SU-DHL-6 (cell line): ENCODE measurements at regions not wholly inside any gene's neighbourhood (a gene's known extent, or its start where the extent isn't known, plus 50 kb on each side); places are given as distances from the start of the nearest gene placed in this dataset.

Experiments
- H2AFZ ChIP-seq: fragments of 200-600 bp; sonication (generic); 2 replicates; pipeline ENCODE4 v1.6.1; 2014; ENCODE audit warnings: low read depth, mild to moderate bottlenecking, moderate library complexity, mixed read lengths, antibody characterized with exemption, low read length; ENCODE audit not compliant: severe bottlenecking
- H3F3A ChIP-seq: fragments of 200-600 bp; shearing (Covaris generic); 2 replicates; pipeline ENCODE4 v1.6.0; 2016; ENCODE audit warnings: antibody characterized with exemption, mild to moderate bottlenecking; ENCODE audit not compliant: insufficient read depth
- H3K27ac ChIP-seq: fragments of 200-600 bp; sonication (generic); 2 replicates; pipeline ENCODE4 v1.5.1; 2016; ENCODE audit warnings: low read depth, mild to moderate bottlenecking, low read length, moderate library complexity, mixed read lengths
- H3K27me3 ChIP-seq: fragments of 200-600 bp; sonication (generic), shearing (Covaris generic); 2 replicates; pipeline ENCODE4 v1.6.0; 2014; ENCODE audit warnings: mild to moderate bottlenecking, low read length
- H3K36me3 ChIP-seq: fragments of 200-600 bp; sonication (generic); 2 replicates; pipeline ENCODE4 v1.6.1; 2014; ENCODE audit warnings: mild to moderate bottlenecking, low read length, mixed read lengths
- H3K4me2 ChIP-seq: fragments of 300-600, 200-600 bp; shearing (Covaris generic), sonication (generic); 2 replicates; pipeline ENCODE4 v1.6.0; 2014; ENCODE audit warnings: low read length, low read depth, mild to moderate bottlenecking; ENCODE audit not compliant: poor library complexity, severe bottlenecking
- H3K4me3 ChIP-seq: fragments of 200-600 bp; sonication (generic); 2 replicates; pipeline ENCODE4 v1.5.1; 2014; ENCODE audit warnings: antibody characterized with exemption, low read length, mild to moderate bottlenecking, mixed read lengths; ENCODE audit not compliant: insufficient read depth, poor library complexity, severe bottlenecking
- H3K79me2 ChIP-seq: fragments of 200-600 bp; sonication (generic); 2 replicates; pipeline ENCODE4 v1.6.1; 2014; ENCODE audit warnings: mild to moderate bottlenecking, low read length, moderate library complexity; ENCODE audit not compliant: insufficient read depth
- H3K9ac ChIP-seq: fragments of 200-600 bp; sonication (generic); 2 replicates; pipeline ENCODE4 v1.7.0; 2014; ENCODE audit warnings: mild to moderate bottlenecking, low read length
- H3K9me2 ChIP-seq: fragments of 200-600 bp; sonication (generic); replicated peaks from 2 replicates; pipeline ENCODE4 v1.6.1; 2014; ENCODE audit warnings: low read length; ENCODE audit not compliant: insufficient read depth
- H3K9me3 ChIP-seq: fragments of 200-600 bp; sonication (generic); 2 replicates; pipeline ENCODE4 v1.6.1; 2014; ENCODE audit warnings: low read length, mixed read lengths; ENCODE audit not compliant: insufficient read depth
- H4K20me1 ChIP-seq: fragments of 200-600 bp; sonication (generic); 2 replicates; pipeline ENCODE4 v1.6.1; 2014; ENCODE audit warnings: low read depth, mild to moderate bottlenecking, antibody characterized with exemption, low read length, moderate library complexity, mixed read lengths
- EZH2phosphoT487 ChIP-seq: fragments of 200-600 bp; sonication (generic), shearing (Covaris generic); conservative IDR thresholded peaks from 2 replicates; pipeline ENCODE4 v1.6.1; 2018; ENCODE audit warnings: mild to moderate bottlenecking, antibody characterized with exemption, low read length, moderate library complexity, mixed read lengths
- TF ChIP-seq, protein P1 (sequence below): fragments of 200-600 bp; sonication (generic); IDR thresholded peaks from one replicate; pipeline ENCODE4 v1.5.1; 2017; ENCODE audit warnings: antibody characterized with exemption, mild to moderate bottlenecking, low read length, moderate library complexity; ENCODE audit not compliant: insufficient read depth, poor library complexity, severe bottlenecking

DNA sequence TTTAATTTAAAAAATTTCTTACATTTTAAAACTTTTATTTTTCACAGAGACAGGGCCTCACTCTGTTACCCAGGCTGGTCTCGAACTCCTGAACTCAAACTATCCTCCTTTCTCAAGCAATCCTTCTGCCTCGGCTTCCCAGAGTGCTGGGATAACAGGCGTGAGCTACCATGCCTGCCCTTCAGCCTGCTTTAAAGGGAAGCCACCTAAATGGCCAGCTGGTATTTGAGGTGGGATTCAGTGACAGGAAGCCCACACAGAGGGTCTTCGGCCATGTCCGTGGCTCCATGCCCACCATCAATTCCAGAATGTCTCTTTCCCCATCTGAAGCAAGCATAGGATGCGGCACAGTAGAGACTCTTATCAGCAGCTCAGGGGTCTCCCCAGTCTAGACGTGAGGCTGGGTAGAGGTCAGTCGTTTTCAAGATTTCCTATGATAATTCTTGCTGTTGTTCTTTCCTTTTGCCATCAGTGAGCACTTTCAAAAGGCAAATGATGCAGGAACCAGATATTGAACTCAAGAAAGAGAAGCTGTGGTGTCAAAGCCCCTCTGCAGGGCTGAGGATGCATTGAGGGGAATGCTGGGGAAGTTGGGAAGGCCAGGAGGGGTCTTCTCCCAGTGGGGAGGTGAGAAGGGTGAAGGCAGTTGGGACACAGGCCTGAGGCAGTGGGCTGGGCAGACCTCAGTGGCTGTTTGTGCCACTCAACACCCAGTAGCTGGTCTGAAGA is 291.5 kb upstream of the IGFBP3 start:
- H4K20me1 ChIP-seq: no peaks in the 10 kb centered on the region
- no peaks in the 10 kb centered on the region for H3F3A ChIP-seq
- no peaks in the 10 kb centered on the region for H3K9me2 ChIP-seq
- H3K36me3 ChIP-seq: no peaks in the 10 kb centered on the region
- TF ChIP-seq EZH2phosphoT487: no peak
- TF ChIP-seq, protein P1, sequence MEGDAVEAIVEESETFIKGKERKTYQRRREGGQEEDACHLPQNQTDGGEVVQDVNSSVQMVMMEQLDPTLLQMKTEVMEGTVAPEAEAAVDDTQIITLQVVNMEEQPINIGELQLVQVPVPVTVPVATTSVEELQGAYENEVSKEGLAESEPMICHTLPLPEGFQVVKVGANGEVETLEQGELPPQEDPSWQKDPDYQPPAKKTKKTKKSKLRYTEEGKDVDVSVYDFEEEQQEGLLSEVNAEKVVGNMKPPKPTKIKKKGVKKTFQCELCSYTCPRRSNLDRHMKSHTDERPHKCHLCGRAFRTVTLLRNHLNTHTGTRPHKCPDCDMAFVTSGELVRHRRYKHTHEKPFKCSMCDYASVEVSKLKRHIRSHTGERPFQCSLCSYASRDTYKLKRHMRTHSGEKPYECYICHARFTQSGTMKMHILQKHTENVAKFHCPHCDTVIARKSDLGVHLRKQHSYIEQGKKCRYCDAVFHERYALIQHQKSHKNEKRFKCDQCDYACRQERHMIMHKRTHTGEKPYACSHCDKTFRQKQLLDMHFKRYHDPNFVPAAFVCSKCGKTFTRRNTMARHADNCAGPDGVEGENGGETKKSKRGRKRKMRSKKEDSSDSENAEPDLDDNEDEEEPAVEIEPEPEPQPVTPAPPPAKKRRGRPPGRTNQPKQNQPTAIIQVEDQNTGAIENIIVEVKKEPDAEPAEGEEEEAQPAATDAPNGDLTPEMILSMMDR: no peak
- H3K79me2 ChIP-seq: no peaks in the 10 kb centered on the region
- no peak overlapping the region for H3K9ac ChIP-seq
- H3K27ac ChIP-seq: no peak overlapping the region
- no peaks in the 10 kb centered on the region for H3K9me3 ChIP-seq
- H3K4me2 ChIP-seq: no peak overlapping the region
- H2AFZ ChIP-seq: no peak overlapping the region
- H3K4me3 ChIP-seq: no peak overlapping the region
- no peaks in the 10 kb centered on the region for H3K27me3 ChIP-seq

DNA sequence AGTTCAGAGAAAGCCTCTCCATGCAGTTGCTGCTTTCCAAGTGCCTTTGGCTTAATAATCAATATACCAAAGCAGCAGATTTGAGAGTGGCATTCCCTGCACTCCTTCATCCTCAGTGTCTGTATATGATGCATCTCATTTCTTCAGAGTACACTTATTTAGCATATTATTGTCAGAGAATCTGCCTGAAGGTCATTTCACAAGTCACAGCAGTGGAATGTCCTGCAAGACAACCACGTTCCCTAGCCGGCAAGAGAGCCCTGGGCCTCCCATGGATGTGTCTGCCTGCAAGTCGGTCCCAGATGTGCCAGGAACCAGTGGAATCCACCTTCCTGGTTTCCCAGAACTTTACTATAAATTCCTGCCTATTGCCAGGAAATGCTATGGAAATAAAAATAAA is 289.4 kb upstream of the IGFBP3 start:
- Histone ChIP-seq H3K9ac (no peak overlapping the region), H3K27me3 (no peaks in the 10 kb centered on the region), H3K9me2 (no peaks in the 10 kb centered on the region), H3K79me2 (no peaks in the 10 kb centered on the region), H2AFZ (no peak overlapping the region), H3K4me3 (no peak overlapping the region), H3K36me3 (no peaks in the 10 kb centered on the region), H3K27ac (no peak overlapping the region), H3K9me3 (no peaks in the 10 kb centered on the region), H4K20me1 (no peaks in the 10 kb centered on the region), H3F3A (no peaks in the 10 kb centered on the region), H3K4me2 (no peak overlapping the region)
- no peak for TF ChIP-seq EZH2phosphoT487
- TF ChIP-seq, protein P1: no peak

DNA sequence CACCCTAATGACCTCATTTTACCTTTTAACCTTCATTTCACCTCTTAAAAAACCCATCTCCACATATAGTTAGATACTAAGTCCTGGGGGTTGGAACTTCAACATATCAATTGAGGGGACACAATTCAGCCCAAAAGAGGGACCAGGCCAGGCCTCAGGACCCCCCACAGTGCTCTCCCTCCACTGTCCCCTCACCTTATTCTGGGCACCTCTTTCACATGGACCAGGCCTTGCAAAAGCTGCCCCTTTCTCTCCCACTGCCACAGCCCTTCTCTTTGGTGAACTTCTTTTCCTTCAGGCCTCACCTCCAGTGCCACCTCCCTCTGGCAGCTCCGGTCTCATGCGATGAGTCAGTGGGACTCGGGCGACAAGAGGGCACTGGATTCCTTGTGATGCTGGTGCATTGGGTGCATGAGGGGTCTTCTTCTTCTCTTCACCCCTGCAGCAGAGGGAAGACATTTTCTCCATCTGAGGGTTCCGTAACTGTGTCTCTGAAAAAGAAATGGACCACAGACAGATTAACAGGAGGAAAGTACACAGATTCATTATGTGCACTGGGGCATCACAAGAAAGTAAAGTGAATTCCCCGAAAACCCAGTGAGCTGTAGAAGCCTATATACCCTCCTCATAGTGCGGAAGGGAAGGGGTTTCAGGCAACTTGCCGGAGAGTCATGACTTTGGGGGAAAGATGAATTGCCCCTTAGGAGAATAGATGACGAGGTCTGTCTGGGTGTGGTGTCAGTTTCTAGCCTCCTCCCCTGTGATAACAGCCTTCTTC is 288.7 kb upstream of the IGFBP3 start:
- H3F3A ChIP-seq: no peaks in the 10 kb centered on the region
- H3K9ac ChIP-seq: no peak overlapping the region
- no peaks in the 10 kb centered on the region for H3K9me2 ChIP-seq
- H3K27ac ChIP-seq: no peak overlapping the region
- H3K9me3 ChIP-seq: no peaks in the 10 kb centered on the region
- H3K79me2 ChIP-seq: no peaks in the 10 kb centered on the region
- H2AFZ ChIP-seq: no peak overlapping the region
- H3K36me3 ChIP-seq: no peaks in the 10 kb centered on the region
- no peak for TF ChIP-seq EZH2phosphoT487
- TF ChIP-seq, protein P1: no peak
- H3K4me2 ChIP-seq: no peak overlapping the region
- no peak overlapping the region for H3K4me3 ChIP-seq
- no peaks in the 10 kb centered on the region for H3K27me3 ChIP-seq
- H4K20me1 ChIP-seq: no peaks in the 10 kb centered on the region
